Neural progenitor cell (in vitro differentiated cells): ENCODE measurements at regions not wholly inside any gene's neighbourhood (a gene's known extent, or its start where the extent isn't known, plus 50 kb on each side); places are given as distances from the start of the nearest gene placed in this dataset.

Source experiments
- DNase-seq: peaks from one replicate; pipeline ENCODE4 v3.0.0-alpha.2; 2016; ENCODE audit warnings: low spot score
- H2AFZ ChIP-seq: fragments of 200-600 bp; sonication (generic); replicated peaks from 2 replicates; pipeline ENCODE4 v1.6.1; 2016; ENCODE audit warnings: antibody characterized with exemption
- H3F3A ChIP-seq: fragments of 200-600 bp; sonication (generic); 2 replicates; pipeline ENCODE4 v1.6.1; 2016; ENCODE audit warnings: antibody characterized with exemption, low read depth
- H3K27ac ChIP-seq: fragments of 200-600 bp; sonication (generic); 2 replicates; pipeline ENCODE4 v1.5.1; 2016; ENCODE audit warnings: mild to moderate bottlenecking
- H3K27me3 ChIP-seq: fragments of 200-600 bp; sonication (generic); 2 replicates; pipeline ENCODE4 v1.6.1; 2016; ENCODE audit warnings: mild to moderate bottlenecking, moderate library complexity
- H3K36me3 ChIP-seq: fragments of 200-600 bp; sonication (generic); 2 replicates; pipeline ENCODE4 v1.5.1; 2016
- H3K4me1 ChIP-seq: fragments of 200-600 bp; sonication (generic); 2 replicates; pipeline ENCODE4 v1.6.1; 2016; ENCODE audit warnings: mixed run types
- H3K4me2 ChIP-seq: fragments of 200-600 bp; sonication (generic); 2 replicates; pipeline ENCODE4 v1.6.1; 2016
- H3K4me3 ChIP-seq: fragments of 200-600 bp; sonication (generic); 2 replicates; pipeline ENCODE4 v1.5.1; 2016
- H3K79me2 ChIP-seq: fragments of 200-600 bp; sonication (generic); 2 replicates; pipeline ENCODE4 v1.6.1; 2016; ENCODE audit warnings: low read depth
- H3K9ac ChIP-seq: fragments of 200-600 bp; sonication (generic); 2 replicates; pipeline ENCODE4 v1.6.1; 2016
- H3K9me3 ChIP-seq: fragments of 200-600 bp; sonication (generic); 2 replicates; pipeline ENCODE4 v1.5.1; 2016; ENCODE audit warnings: low read depth
- H4K20me1 ChIP-seq: fragments of 200-600 bp; sonication (generic); 2 replicates; pipeline ENCODE4 v1.6.1; 2016; ENCODE audit warnings: low read depth
- H3K27ac Mint-ChIP-seq: 3 replicates; pipeline ENCODE4 v1.8.0; 2021; ENCODE audit warnings: mixed read lengths
- H3K27me3 Mint-ChIP-seq: 2 replicates; pipeline ENCODE4 v1.8.0; 2022; ENCODE audit warnings: low read depth, mild to moderate bottlenecking, inconsistent platforms, moderate library complexity, mixed read lengths; ENCODE audit not compliant: insufficient read depth
- H3K36me3 Mint-ChIP-seq: 3 replicates; pipeline ENCODE4 v1.8.0; 2021; ENCODE audit warnings: mixed read lengths
- H3K4me1 Mint-ChIP-seq: 3 replicates; pipeline ENCODE4 v1.8.0; 2021; ENCODE audit warnings: mixed read lengths
- H3K4me3 Mint-ChIP-seq: 3 replicates; pipeline ENCODE4 v1.8.0; 2021; ENCODE audit warnings: mild to moderate bottlenecking, moderate library complexity, mixed read lengths
- H3K9me3 Mint-ChIP-seq: 3 replicates; pipeline ENCODE4 v1.8.0; 2020; ENCODE audit warnings: mixed read lengths
- CTCF ChIP-seq: fragments of 200-600 bp; sonication (generic); IDR thresholded peaks from 2 replicates; pipeline ENCODE4 v1.5.1; 2017; ENCODE audit warnings: antibody characterized with exemption, mild to moderate bottlenecking
- EZH2 ChIP-seq: fragments of 200-600 bp; sonication (generic); IDR thresholded peaks from 2 replicates; pipeline ENCODE4 v1.6.1; 2017; ENCODE audit warnings: antibody characterized with exemption, mild to moderate bottlenecking, moderate library complexity
- EZH2phosphoT487 ChIP-seq: fragments of 200-600 bp; sonication (generic); IDR thresholded peaks from 2 replicates; pipeline ENCODE4 v1.6.1; 2017; ENCODE audit warnings: antibody characterized with exemption

- no peaks in the 10 kb centered on the region for H3K27me3 ChIP-seq
- H3K36me3 ChIP-seq, result no peaks in the 10 kb centered on the region
- H3K4me3 Mint-ChIP-seq, result no peak overlapping the region
- peaks cover 17% of the 10 kb centered on the region for H3K4me1 Mint-ChIP-seq
- H3K4me2 ChIP-seq, result no peak overlapping the region
- H3K4me3 ChIP-seq, result no peak overlapping the region
- no peaks in the 10 kb centered on the region for H3K4me1 ChIP-seq
- H3K9me3 Mint-ChIP-seq, result no peaks in the 10 kb centered on the region
- H3K27me3 Mint-ChIP-seq, result peaks cover 13% of the 10 kb centered on the region
- no peaks in the 10 kb centered on the region for H4K20me1 ChIP-seq
- DNase-seq, result no peak
- H3K27ac Mint-ChIP-seq, result no peak overlapping the region
- H3K27ac ChIP-seq, result no peak overlapping the region
- H3K36me3 Mint-ChIP-seq, result no peaks in the 10 kb centered on the region
- no peak overlapping the region for H3K9ac ChIP-seq
- H3K9me3 ChIP-seq, result no peaks in the 10 kb centered on the region
- TF ChIP-seq CTCF, result no peak
- H3K79me2 ChIP-seq, result no peaks in the 10 kb centered on the region
- H2AFZ ChIP-seq, result no peak overlapping the region
- H3F3A ChIP-seq, result no peaks in the 10 kb centered on the region
Measured at GRCh38 chr5:61651195-61651594, 319.1 kb downstream of the ZSWIM6 start.

- no peaks in the 10 kb centered on the region for H3K27me3 ChIP-seq
- H3K4me3 ChIP-seq, result no peak overlapping the region
- peaks cover 34% of the 10 kb centered on the region for H3K4me1 Mint-ChIP-seq
- H3K36me3 Mint-ChIP-seq, result no peaks in the 10 kb centered on the region
- no peak overlapping the region for H3K27ac ChIP-seq
- no peaks in the 10 kb centered on the region for H4K20me1 ChIP-seq
- DNase-seq, result no peak
- H3K9ac ChIP-seq, result no peak overlapping the region
- H3K36me3 ChIP-seq, result no peaks in the 10 kb centered on the region
- no peak overlapping the region for H2AFZ ChIP-seq
- H3K27me3 Mint-ChIP-seq, result peaks cover 13% of the 10 kb centered on the region
- no peak overlapping the region for H3K4me2 ChIP-seq
- H3K79me2 ChIP-seq, result no peaks in the 10 kb centered on the region
- H3K27ac Mint-ChIP-seq, result no peak overlapping the region
- TF ChIP-seq EZH2 (no peak), CTCF (no peak), EZH2phosphoT487 (no peak)
- no peaks in the 10 kb centered on the region for H3K9me3 ChIP-seq
- H3K4me1 ChIP-seq, result peaks cover 11% of the 10 kb centered on the region
- H3F3A ChIP-seq, result no peaks in the 10 kb centered on the region
- no peak overlapping the region for H3K4me3 Mint-ChIP-seq
- no peaks in the 10 kb centered on the region for H3K9me3 Mint-ChIP-seq
Measured at GRCh38 chr5:61652916-61653315, 320.9 kb downstream of the ZSWIM6 start.

- peaks cover 14% of the 10 kb centered on the region for H3K4me1 ChIP-seq
- DNase-seq, result no peak
- no peak overlapping the region for H3K27ac ChIP-seq
- H3K9me3 ChIP-seq, result no peaks in the 10 kb centered on the region
- H3K9me3 Mint-ChIP-seq, result no peaks in the 10 kb centered on the region
- H3K4me3 ChIP-seq, result no peak overlapping the region
- no peak overlapping the region for H3K4me3 Mint-ChIP-seq
- no peaks in the 10 kb centered on the region for H4K20me1 ChIP-seq
- no peaks in the 10 kb centered on the region for H3K79me2 ChIP-seq
- peaks cover 12% of the 10 kb centered on the region for H3K27me3 Mint-ChIP-seq
- no peak overlapping the region for H3K4me2 ChIP-seq
- H3K36me3 Mint-ChIP-seq, result no peaks in the 10 kb centered on the region
- no peak overlapping the region for H3K9ac ChIP-seq
- H3K27ac Mint-ChIP-seq, result peak overlapping the region; percentile 15
- peaks cover 3% of the 10 kb centered on the region for H3F3A ChIP-seq
- H3K4me1 Mint-ChIP-seq, result peaks cover 41% of the 10 kb centered on the region
- no peak overlapping the region for H2AFZ ChIP-seq
- TF ChIP-seq EZH2, result no peak
- no peak for TF ChIP-seq CTCF
- TF ChIP-seq EZH2phosphoT487, result no peak
- no peaks in the 10 kb centered on the region for H3K27me3 ChIP-seq
- no peaks in the 10 kb centered on the region for H3K36me3 ChIP-seq
Measured at GRCh38 chr5:61653807-61654580, 321.9 kb downstream of the ZSWIM6 start.
